HG02763 (cell line): ENCODE measurements at regions not wholly inside any gene's neighbourhood (a gene's known extent, or its start where the extent isn't known, plus 50 kb on each side); places are given as distances from the start of the nearest gene placed in this dataset.

Source experiments
- ATAC-seq: cut with Tn5 transposase; IDR thresholded peaks from one replicate; pipeline ENCODE4 v1.9.1; 2021; ENCODE audit warnings: mild to moderate bottlenecking, moderate library complexity; ENCODE audit not compliant: unreplicated experiment

DNA sequence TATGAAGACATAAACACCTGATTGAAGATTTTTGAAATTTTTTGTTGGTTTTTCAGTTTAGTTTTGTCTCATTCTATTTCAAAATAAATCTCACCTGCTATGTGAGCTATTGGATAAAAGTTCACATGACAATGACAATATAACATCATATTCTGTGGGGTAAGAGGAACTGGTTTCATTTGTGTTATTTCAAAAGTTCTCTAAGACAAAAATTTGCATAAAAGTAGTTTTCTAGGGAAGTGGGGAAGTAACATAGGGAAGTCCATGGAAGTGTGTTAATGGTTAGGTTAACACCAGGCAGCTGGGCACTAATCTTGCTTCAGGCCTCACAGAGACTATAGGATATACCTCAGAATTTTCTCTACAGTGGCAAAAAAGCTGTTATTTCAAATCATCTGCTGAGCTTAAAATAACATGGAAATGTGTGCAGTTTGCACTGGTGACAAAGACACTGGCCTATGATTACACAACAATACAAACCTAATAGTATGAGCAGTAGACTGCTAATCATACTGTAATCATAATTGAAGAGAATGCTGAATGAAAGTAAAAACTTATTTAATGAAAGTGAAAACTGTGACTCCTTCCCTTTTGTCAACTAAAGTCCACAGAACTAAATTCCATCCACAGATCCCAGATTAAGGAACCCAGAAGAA is 710.6 kb upstream of the TMEM132C start:
- ATAC-seq: no peak

GRCh38 chr12:127558361-127558760 is 708.6 kb upstream of the TMEM132C start:
- no peak for ATAC-seq

- ATAC-seq: no peak
Observed at GRCh38 chr12:127559349-127560040, 707.5 kb upstream of the TMEM132C start.

- ATAC-seq: no peak
Observed at GRCh38 chr12:127560041-127560478, 706.9 kb upstream of the TMEM132C start.

- ATAC-seq: no peak
Observed at GRCh38 chr12:127562816-127563215, 704.2 kb upstream of the TMEM132C start.

GRCh38 chr12:127565241-127565640 is 701.7 kb upstream of the TMEM132C start:
- ATAC-seq: no peak

GRCh38 chr12:127567531-127567930 is 699.4 kb upstream of the TMEM132C start:
- ATAC-seq: no peak

- ATAC-seq: no peak
Observed at GRCh38 chr12:127570387-127570786, 696.6 kb upstream of the TMEM132C start.

GRCh38 chr12:127570793-127571360 is 696.1 kb upstream of the TMEM132C start:
- no peak for ATAC-seq

DNA sequence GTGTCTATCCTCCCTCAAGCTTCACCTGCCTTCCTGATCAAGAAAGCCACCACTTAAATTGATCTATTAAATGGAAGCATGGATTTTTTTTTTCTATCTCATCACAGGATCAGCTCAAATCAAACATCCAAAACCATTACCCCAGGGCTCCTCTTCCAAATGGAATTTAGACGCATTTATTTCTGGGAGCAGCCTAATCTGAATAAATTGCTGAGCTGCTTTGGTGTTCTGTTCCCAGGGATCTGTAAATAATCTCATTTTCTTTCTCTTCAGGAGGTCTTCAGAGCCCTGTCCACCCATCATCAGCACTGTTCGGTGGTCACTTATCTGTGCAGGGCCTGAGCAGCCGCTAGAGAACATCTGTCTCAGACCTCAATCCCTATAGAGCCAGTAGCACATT is 695.4 kb upstream of the TMEM132C start:
- ATAC-seq: no peak

DNA sequence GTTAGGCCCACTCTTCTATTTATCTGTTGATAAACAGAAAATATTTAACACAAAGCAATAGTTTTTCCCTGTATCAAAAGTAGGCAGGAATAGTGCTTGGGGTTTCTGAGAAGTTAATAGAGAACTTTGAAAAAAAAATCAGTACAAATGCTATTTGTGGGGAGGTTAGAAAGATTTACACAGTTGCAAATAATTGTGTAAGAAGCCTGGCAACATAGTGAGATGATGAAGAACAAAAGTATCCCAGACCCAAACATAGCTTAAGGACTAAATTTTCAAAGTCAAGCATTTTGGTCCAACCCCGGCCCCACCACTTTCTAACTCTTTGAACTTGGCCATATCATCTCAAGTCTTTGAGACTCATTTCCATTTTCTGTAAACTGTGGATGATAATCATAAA is 687.5 kb upstream of the TMEM132C start:
- no peak for ATAC-seq

- ATAC-seq: no peak
Observed at GRCh38 chr12:127582074-127582473, 684.9 kb upstream of the TMEM132C start.

DNA sequence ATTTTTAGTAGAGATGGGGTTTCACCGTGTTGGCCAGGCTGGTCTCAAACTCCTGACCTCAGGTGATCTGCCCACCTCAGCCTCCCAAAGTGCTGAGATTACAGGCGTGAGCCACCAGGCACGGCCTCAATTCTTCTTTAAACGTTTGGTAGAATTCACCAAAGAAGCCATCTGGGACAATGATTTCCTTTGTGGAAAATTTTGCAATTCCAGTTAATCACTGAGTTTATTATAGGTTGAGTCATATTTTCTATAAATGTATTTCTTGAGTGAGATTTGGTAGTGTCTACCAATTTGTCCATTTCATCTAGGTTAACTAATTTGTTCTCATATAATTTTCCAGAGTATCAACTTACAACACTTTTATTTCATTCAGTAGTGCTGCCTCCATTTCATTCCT is 683.9 kb upstream of the TMEM132C start:
- ATAC-seq: no peak

DNA sequence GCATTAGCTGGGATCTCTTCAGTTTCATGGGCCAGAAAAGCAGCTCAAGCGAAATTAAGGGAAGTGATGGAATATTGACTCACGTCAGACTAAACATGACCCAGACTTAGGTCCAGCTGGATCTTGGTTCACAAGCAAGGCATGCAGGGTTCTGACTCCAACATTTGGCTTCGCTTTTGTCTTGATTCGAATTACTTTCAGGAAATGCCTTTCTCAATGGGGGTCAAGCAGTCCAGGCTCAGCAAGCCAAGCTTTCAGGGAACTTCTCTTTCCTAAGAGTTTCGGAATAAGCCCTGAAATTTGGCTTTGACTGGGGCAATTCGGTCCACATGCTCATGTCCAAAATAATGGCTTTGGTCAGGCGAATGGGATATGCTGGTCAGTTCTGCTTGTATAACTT is 678.7 kb upstream of the TMEM132C start:
- ATAC-seq: no peak

GRCh38 chr12:127589541-127589940 is 677.4 kb upstream of the TMEM132C start:
- no peak for ATAC-seq

- no peak for ATAC-seq
Observed at GRCh38 chr12:127590868-127591267, 676.1 kb upstream of the TMEM132C start.

DNA sequence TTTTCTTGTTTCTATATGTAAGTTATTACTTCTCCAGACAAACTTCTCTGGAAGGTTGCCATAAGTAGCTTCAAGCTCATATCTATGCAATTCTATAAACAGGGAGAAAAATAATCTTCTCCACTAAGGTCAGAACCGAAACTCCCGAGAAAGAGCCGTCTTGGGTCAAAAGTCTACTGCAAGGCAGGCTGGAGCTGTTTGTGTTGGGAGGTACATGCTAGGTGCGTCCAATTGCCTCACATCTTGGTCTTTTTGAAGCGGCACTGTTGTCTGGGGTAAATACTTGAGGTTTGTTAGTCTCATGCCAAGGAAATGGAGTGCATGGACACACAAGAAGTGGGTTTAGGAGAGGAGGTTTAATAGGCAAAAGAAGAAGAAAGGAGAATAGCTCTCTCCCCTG is 674.7 kb upstream of the TMEM132C start:
- no peak for ATAC-seq

GRCh38 chr12:127594351-127594970 is 672.5 kb upstream of the TMEM132C start:
- ATAC-seq: no peak

- ATAC-seq: no peak
Observed at GRCh38 chr12:127595506-127595905, 671.5 kb upstream of the TMEM132C start.

DNA sequence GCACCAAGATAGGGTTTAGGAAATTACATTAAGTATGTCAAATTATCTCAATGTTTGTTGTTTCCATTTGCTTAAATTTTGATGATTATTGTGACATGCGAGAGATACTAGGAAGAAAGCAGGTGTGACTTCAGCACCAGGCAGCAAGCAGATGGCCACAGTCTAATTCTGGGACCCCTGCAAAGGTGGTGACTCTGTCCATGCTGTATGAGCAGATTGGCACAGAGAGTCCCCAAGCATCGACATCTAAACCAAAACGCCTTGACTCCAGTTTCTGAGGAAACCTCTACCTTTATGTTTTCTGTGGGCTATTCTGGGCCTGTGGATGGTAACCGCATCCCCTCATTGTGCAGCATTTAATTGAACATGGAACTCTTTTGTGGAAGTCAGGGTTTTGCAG is 670.1 kb upstream of the TMEM132C start:
- ATAC-seq: no peak

DNA sequence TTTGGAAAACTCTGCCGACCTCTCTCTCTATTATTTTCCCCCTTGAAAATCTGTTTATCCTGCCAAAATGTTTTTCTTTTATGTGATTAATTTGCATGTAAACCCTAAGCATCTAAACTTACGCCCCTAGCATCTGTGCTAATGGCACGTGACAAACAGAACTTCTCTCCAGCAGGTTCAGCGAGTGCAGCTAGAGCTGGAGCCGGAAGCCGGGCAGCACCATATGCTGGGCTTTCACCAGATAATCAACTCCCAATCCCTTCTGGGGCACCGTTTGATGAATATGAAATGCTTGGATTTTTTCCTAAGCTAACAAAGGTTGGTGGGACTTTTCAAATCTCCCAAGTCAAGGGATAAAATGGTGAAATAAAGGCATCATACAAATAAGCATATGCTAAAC is 667.5 kb upstream of the TMEM132C start:
- no peak for ATAC-seq

DNA sequence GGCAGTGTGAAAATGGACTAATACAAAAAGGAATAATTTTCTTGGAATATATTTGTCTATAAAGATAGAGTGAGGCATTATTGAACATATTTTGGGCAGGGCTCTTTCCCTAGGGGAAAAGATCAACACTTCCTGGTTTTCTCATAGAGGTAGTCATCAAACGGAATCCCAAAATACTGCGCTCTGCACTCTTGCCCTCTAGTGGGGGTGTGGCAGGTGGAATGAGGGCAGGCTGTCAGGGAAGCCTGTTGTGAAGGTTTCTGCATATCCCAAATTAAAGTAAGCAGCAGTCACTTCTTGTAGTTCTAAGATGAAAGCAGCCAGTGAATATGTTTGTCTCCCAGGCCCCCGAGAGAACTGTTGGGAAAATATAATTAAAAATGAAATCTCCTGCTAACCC is 666.8 kb upstream of the TMEM132C start:
- no peak for ATAC-seq
